LNCAP (cell line): ENCODE measurements at regions not wholly inside any gene's neighbourhood (a gene's known extent, or its start where the extent isn't known, plus 50 kb on each side); places are given as distances from the start of the nearest gene placed in this dataset.
A peak's percentile ranks its signal among the peaks of the same experiment; 100 is the strongest.

Experiments used
- TF ChIP-seq, protein P1 (sequence below): fragments of 450-650 bp; IDR thresholded peaks from 2 replicates; pipeline ENCODE4 v1.5.1; 2017; ENCODE audit warnings: mild to moderate bottlenecking

DNA sequence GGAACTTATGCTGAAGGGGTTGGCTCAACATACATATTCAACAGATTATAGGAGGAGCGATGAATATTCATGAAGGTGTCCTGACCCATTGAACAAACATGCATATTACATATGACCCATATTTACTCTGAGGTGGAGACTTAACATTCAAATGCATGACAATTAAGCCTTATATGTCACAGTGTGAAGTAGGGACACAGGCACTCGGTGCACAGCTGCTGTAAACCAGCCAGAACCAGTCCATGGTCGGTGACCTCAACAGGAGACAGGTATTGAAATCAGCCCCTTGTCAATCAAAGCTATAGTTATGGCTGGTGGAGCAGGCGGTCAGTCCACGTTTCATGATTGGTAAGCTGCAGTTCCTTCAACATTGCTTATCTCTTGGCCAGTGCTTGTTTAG lies 347.3 kb downstream of the THBS2 start:
- TF ChIP-seq, protein P1, sequence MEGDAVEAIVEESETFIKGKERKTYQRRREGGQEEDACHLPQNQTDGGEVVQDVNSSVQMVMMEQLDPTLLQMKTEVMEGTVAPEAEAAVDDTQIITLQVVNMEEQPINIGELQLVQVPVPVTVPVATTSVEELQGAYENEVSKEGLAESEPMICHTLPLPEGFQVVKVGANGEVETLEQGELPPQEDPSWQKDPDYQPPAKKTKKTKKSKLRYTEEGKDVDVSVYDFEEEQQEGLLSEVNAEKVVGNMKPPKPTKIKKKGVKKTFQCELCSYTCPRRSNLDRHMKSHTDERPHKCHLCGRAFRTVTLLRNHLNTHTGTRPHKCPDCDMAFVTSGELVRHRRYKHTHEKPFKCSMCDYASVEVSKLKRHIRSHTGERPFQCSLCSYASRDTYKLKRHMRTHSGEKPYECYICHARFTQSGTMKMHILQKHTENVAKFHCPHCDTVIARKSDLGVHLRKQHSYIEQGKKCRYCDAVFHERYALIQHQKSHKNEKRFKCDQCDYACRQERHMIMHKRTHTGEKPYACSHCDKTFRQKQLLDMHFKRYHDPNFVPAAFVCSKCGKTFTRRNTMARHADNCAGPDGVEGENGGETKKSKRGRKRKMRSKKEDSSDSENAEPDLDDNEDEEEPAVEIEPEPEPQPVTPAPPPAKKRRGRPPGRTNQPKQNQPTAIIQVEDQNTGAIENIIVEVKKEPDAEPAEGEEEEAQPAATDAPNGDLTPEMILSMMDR: no peak

DNA sequence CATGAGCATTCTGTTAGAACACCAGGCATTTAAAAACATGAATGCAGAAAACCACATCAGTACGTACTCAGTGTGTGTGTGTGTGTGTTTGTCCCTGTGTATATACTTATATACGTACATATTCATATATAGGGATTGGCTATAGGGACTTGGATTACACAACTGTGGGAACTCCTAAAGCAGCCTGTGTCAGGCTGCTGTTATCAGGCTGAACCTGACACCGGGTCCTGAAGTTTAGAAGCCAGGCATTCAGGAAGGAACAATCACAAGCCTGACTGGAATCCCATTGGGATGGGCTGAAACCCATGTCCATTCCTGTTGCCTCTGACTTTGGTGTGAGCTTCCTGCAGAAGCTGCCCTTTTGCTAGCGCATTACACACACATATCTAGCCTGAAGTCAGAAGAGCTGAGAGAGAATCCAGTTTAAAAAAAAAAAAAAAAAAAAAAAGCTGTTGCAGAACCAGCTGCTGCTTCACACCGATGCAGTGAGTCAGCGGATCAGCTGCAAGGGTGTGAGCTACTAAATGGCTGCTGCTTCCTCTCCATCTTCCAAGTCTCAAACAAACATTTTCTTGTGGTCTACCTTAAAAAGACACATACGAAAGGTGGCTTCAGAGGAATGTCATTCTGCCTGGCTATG lies 348.1 kb downstream of the THBS2 start:
- TF ChIP-seq, protein P1: no peak

DNA sequence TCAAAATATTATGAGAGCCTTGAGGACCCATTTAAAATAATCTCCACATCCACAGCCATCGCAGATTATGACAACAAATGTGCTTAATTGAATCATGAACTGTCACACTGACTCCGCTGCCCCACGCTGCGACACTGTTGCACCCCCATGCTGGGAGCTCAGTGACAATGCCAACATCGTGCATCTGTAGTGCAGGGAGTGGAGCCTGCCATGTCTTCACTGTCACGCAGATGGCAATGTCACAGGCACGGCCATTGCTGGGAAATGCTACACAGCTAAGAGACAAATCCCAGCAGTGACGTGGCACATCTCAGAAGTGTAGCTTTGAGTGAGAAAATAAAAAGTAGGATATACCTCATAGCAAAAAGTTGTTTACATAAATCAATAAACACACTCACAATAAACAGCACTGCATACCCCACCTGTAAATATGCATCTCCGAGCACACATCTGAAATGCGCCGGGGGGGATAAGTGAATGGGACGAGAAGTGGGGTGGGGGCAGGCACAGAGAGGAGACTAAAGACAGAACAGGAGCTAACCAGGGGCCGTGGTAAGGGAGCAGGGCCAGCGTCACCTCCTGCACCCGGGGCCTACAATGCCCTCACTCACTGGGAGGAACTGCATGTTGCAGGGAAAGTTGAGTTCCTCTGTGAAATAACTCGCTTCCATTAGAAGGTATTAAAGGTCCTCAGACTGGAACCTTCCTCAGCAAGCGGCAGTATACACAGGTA lies 349.9 kb downstream of the THBS2 start:
- TF ChIP-seq, protein P1: no peak

DNA sequence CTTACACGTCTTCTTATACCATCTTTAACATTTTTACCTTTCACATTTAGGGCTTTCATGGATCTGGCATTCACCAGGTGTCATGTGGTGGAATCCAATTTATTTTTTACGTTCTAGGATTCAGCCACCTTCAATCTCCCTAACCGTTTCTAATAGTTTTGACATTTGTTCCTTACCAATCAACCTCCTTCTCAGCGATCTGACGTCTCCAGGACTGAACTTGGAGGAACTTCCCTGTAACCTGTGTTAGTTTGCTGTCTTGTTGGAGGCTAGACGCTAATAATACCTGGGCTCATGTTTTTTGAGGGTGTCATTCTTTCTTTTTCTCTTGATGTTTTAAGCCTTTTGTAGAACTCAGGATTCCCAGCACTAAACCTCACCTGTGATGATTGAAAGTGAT lies 351.6 kb downstream of the THBS2 start:
- TF ChIP-seq, protein P1: no peak

DNA sequence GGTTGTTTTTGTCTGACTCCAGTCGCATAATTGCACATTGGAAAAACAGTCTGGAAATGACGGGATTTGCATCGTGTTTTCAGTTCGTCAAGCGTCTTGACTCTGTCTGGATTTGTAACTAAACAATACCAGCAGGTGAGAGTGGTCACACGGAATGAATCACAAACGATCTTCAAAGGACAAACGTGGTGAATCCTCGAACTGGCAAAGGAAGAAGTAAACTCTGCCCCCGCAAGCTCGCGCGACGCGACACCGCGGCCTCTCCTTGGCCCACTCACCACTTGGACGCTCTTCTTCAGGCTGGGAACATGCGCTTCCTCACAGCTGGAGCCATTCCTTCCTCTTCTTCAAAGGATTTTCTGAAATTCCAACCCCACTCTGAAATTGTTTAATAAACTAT lies 352.6 kb downstream of the THBS2 start:
- TF ChIP-seq, protein P1: no peak

DNA sequence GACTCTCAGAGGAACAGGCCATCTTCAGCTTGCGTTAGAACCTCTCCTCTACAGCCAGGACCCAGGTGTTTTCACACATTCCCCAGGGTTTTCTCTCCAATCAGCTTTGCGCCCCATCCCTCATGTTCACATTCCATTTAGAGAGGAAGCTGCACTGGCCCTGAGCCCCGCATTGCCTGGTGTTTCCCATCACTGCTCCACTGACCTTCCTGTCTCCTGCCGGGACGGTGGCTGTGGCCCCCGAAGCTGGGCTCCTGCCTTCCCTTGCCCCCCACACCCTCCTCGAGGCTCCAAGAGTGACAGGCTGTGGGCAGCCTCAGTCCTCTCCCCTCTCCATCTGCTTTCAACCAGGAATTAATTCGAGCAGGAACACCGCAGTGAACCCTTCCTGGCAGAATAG lies 357.3 kb downstream of the THBS2 start:
- TF ChIP-seq, protein P1: no peak

DNA sequence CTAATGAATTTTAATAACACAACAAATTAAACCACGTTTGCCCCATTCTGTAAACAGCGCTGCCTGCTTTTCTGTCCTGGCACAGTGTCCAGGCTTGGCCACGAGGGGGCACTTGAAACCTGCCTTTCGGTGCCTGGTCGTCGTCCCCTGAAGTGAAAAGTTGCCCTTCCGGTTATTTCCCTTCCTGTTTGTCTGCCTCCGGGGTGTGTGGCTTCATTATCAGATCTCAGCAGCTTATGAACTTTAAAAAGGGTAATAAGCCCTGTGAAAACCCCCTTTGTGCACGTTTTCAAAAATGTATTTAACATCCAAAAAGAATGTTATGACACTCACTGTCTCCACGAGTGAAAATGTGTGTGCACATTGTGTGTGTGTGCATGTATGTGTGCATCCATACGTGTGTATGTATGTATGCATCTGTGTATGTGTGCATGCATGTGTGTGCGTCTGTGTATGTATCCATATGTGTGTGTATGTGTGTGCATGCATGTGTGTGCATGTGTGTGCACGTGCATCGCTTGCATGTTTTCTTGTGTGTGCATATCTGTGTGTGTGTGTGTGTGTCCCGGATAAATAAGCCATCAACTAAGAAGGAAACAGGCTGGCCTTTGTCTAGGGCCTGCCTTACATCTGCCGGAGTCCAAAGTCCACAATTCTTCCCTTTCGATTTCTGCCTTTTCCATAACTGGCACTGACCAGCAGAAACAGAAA lies 358.4 kb downstream of the THBS2 start:
- TF ChIP-seq, protein P1: peak; percentile 98
